Suprapubic skin (tissue), 4 donors: ENCODE measurements at regions not wholly inside any gene's neighbourhood (a gene's known extent, or its start where the extent isn't known, plus 50 kb on each side); places are given as distances from the start of the nearest gene placed in this dataset.

Experiments used
- CTCF ChIP-seq, 2 donors: fragments of 200-600 bp in 1 of 2; fragments of 450-650 bp in 1 of 2; sonication (generic) in 1 of 2; IDR thresholded peaks; one replicate each; pipeline ENCODE4 v1.5.1; 2016 to 2019; ENCODE audit warnings: antibody characterized with exemption in 2 of 2, mild to moderate bottlenecking in 1 of 2, moderate library complexity in 1 of 2
- EP300 ChIP-seq: sonication (generic); formaldehyde crosslinking; IDR thresholded peaks from one replicate; pipeline ENCODE4 v1.6.1; 2017; ENCODE audit warnings: antibody characterized with exemption
- POLR2A ChIP-seq, 2 donors: fragments of 450-650 bp; IDR thresholded peaks; one replicate each; pipeline ENCODE4 v1.6.1; 2017; ENCODE audit warnings: antibody characterized with exemption in 2 of 2, mild to moderate bottlenecking in 2 of 2, moderate library complexity in 2 of 2
- POLR2AphosphoS5 ChIP-seq, 3 donors: sonication (generic); formaldehyde crosslinking; IDR thresholded peaks; one replicate each; pipeline ENCODE4 v1.6.1; 2017; ENCODE audit warnings: antibody characterized with exemption in 3 of 3

GRCh38 chr20:11158146-11158545 is 484.3 kb upstream of the JAG1 start:
- TF ChIP-seq CTCF (IDR thresholded peaks at IDR 0.05) (no peak), POLR2A (IDR thresholded peaks at IDR 0.05) (no peak), POLR2AphosphoS5 (IDR thresholded peaks at IDR 0.05) (no peak), EP300 (no peak)
